HG02938 (cell line): ENCODE measurements at regions not wholly inside any gene's neighbourhood (a gene's known extent, or its start where the extent isn't known, plus 50 kb on each side); places are given as distances from the start of the nearest gene placed in this dataset.

Experiments
- ATAC-seq: cut with Tn5 transposase; IDR thresholded peaks from one replicate; pipeline ENCODE4 v1.9.1; 2021; ENCODE audit warnings: mild to moderate bottlenecking, moderate library complexity; ENCODE audit not compliant: unreplicated experiment

GRCh38 chr7:124515106-124515830 lies 250.3 kb downstream of the GPR37 start:
- no peak for ATAC-seq

- ATAC-seq = no peak
These were observed 251.1 kb downstream of the GPR37 start for GRCh38 chr7:124514471-124514870.

- no peak for ATAC-seq
These were observed 268.4 kb downstream of the GPR37 start for GRCh38 chr7:124497176-124497575.

- ATAC-seq = no peak
These were observed 275.7 kb downstream of the GPR37 start for GRCh38 chr7:124489925-124490324.

GRCh38 chr7:124489082-124489819 lies 276.3 kb downstream of the GPR37 start:
- no peak for ATAC-seq

GRCh38 chr7:124482229-124482628 lies 283.4 kb downstream of the GPR37 start:
- ATAC-seq = no peak

GRCh38 chr7:124480821-124481290 lies 284.7 kb downstream of the GPR37 start:
- ATAC-seq = no peak

GRCh38 chr7:124480036-124480820 lies 285.4 kb downstream of the GPR37 start:
- ATAC-seq = no peak

GRCh38 chr7:124462249-124462648 lies 303.3 kb downstream of the GPR37 start:
- no peak for ATAC-seq

- no peak for ATAC-seq
These were observed 305.0 kb downstream of the GPR37 start for GRCh38 chr7:124460555-124460954.

GRCh38 chr7:124460056-124460450 lies 305.5 kb downstream of the GPR37 start:
- no peak for ATAC-seq

GRCh38 chr7:124459101-124460055 lies 306.2 kb downstream of the GPR37 start:
- no peak for ATAC-seq

- ATAC-seq = no peak
These were observed 307.8 kb downstream of the GPR37 start for GRCh38 chr7:124457841-124458240.

GRCh38 chr7:124456286-124456685 lies 309.3 kb downstream of the GPR37 start:
- ATAC-seq = no peak

- no peak for ATAC-seq
These were observed 313.4 kb downstream of the GPR37 start for GRCh38 chr7:124452186-124452585.

GRCh38 chr7:124449896-124450295 lies 315.7 kb downstream of the GPR37 start:
- no peak for ATAC-seq

- no peak for ATAC-seq
These were observed 320.7 kb downstream of the GPR37 start for GRCh38 chr7:124444696-124445480.

GRCh38 chr7:124443762-124444161 lies 321.8 kb downstream of the GPR37 start:
- no peak for ATAC-seq

- no peak for ATAC-seq
These were observed 325.5 kb downstream of the GPR37 start for GRCh38 chr7:124440081-124440480.
